CD4-positive, alpha-beta memory T cell (primary cell): ENCODE measurements at regions not wholly inside any gene's neighbourhood (a gene's known extent, or its start where the extent isn't known, plus 50 kb on each side); places are given as distances from the start of the nearest gene placed in this dataset.
"Not testable (repeated sequence)": the region's sequence is repeated elsewhere in the genome, so short reads cannot be mapped to it uniquely, and the experiment has no call there.

Source experiments
- CTCF ChIA-PET: fragments of 350-600 bp; sonication (Branson Sonifier 250); formaldehyde crosslinking; loops from one replicate; lab custom pipeline; 2021; ENCODE audit warnings: inconsistent platforms; ENCODE audit not compliant: partially characterized antibody; lab: Charles Lee
- POLR2A ChIA-PET: fragments of 350-600 bp; sonication (Branson Sonifier 250); formaldehyde crosslinking; loops from one replicate; lab custom pipeline; 2021; ENCODE audit not compliant: partially characterized antibody; lab: Charles Lee
- DNase-seq, 5 donors: peaks; one replicate each; pipeline versions ENCODE4 v3.0.0 to v3.0.0-alpha.2; 2020 to 2022; ENCODE audit warnings: mixed read lengths in 1 of 5
- H3K27ac ChIP-seq: one replicate; pipeline ENCODE4 v1.7.0; 2013; ENCODE audit warnings: low read depth, low read length
- H3K27me3 ChIP-seq: 2 replicates; pipeline ENCODE4 v1.7.0; 2013; ENCODE audit warnings: mild to moderate bottlenecking, low read length, moderate library complexity; ENCODE audit not compliant: insufficient read depth
- H3K36me3 ChIP-seq: 2 replicates; pipeline ENCODE4 v1.7.0; 2013; ENCODE audit warnings: mild to moderate bottlenecking, low read length, moderate library complexity; ENCODE audit not compliant: insufficient read depth
- H3K4me1 ChIP-seq: 2 replicates; pipeline ENCODE4 v1.7.0; 2013; ENCODE audit warnings: mild to moderate bottlenecking, low read length, moderate library complexity; ENCODE audit not compliant: insufficient read depth
- H3K4me3 ChIP-seq, 2 donors: one replicate each; pipeline ENCODE4 v1.7.0; 2013; ENCODE audit warnings: low read length in 2 of 2, mild to moderate bottlenecking in 1 of 2
- H3K9me3 ChIP-seq, 2 donors: one replicate each; pipeline ENCODE4 v1.7.0; 2013; ENCODE audit warnings: low read length in 2 of 2, control low read depth in 1 of 2; ENCODE audit not compliant: control insufficient read depth in 1 of 2
- H3K27ac Mint-ChIP-seq, 7 donors: one replicate each; pipeline ENCODE4 v1.8.0; 2020 to 2021; ENCODE audit warnings: mixed read lengths in 7 of 7, mild to moderate bottlenecking in 6 of 7, inconsistent platforms in 3 of 7, moderate library complexity in 3 of 7
- H3K27me3 Mint-ChIP-seq, 2 donors: one replicate each; pipeline ENCODE4 v1.8.0; 2020 to 2021; ENCODE audit warnings: mixed read lengths in 2 of 2
- H3K36me3 Mint-ChIP-seq, 2 donors: one replicate each; pipeline ENCODE4 v1.8.0; 2020 to 2021; ENCODE audit warnings: mixed read lengths in 2 of 2, inconsistent platforms in 1 of 2, mild to moderate bottlenecking in 1 of 2
- H3K4me1 Mint-ChIP-seq, 4 donors: one replicate each; pipeline ENCODE4 v1.8.0; 2020 to 2021; ENCODE audit warnings: mixed read lengths in 4 of 4, mild to moderate bottlenecking in 1 of 4
- H3K4me3 Mint-ChIP-seq, 8 donors: one replicate each; pipeline ENCODE4 v1.8.0; 2020 to 2021; ENCODE audit warnings: mixed read lengths in 8 of 8, mild to moderate bottlenecking in 7 of 8, moderate library complexity in 6 of 8, inconsistent platforms in 3 of 8
- H3K9me3 Mint-ChIP-seq, 8 donors: one replicate each; pipeline ENCODE4 v1.8.0; 2020 to 2021; ENCODE audit warnings: mixed read lengths in 8 of 8, mild to moderate bottlenecking in 5 of 8, inconsistent platforms in 3 of 8, moderate library complexity in 1 of 8
- intact Hi-C: fragments of 100-400 bp; cut with micrococcal nuclease; formaldehyde crosslinking; loops from one replicate; pipeline ENCODE4 v1.15.1; 2023

- Histone ChIP-seq H3K4me3 (no peak overlapping the region), H3K27ac (no peak overlapping the region), H3K27me3 (no peaks in the 10 kb centered on the region), H3K36me3 (no peaks in the 10 kb centered on the region), H3K9me3 (no peaks in the 10 kb centered on the region), H3K4me1 (no peaks in the 10 kb centered on the region)
- Mint-ChIP-seq H3K4me3 (no peak overlapping the region), H3K4me1 (peaks cover 0 to 7% (median 2%) of the 10 kb centered on the region in 4 donors), H3K27me3 (peaks cover 0 to 3% of the 10 kb centered on the region in 2 donors), H3K36me3 (no peaks in the 10 kb centered on the region), H3K27ac (peak overlapping the region in 1 of 7 donors; percentile 32), H3K9me3 (no peaks in the 10 kb centered on the region)
- intact Hi-C loops, result no loop called here
- CTCF ChIA-PET, result no interaction called here
- POLR2A ChIA-PET, result no interaction called here
- no peak for DNase-seq
These were observed 109.6 kb downstream of the KLF5 start for GRCh38 chr13:73168226-73168952.

GRCh38 chr13:73167028-73167820, 108.4 kb downstream of the KLF5 start:
- H3K36me3 Mint-ChIP-seq, result no peaks in the 10 kb centered on the region
- H3K4me1 ChIP-seq, result no peaks in the 10 kb centered on the region
- H3K27me3 ChIP-seq, result no peaks in the 10 kb centered on the region
- CTCF ChIA-PET, result interaction anchor here (1.1 kb wide), 1 partner anchor 9 kb away, joined by 3 read pairs; no protein-coding TSS in a partner anchor
- no peaks in the 10 kb centered on the region for H3K9me3 ChIP-seq
- H3K4me1 Mint-ChIP-seq, result peaks cover 0 to 7% (median 2%) of the 10 kb centered on the region in 4 donors
- H3K9me3 Mint-ChIP-seq, result peaks cover 0 to 2% (median 0%) of the 10 kb centered on the region in 8 donors
- H3K27ac ChIP-seq, result no peak overlapping the region
- H3K36me3 ChIP-seq, result no peaks in the 10 kb centered on the region
- peaks cover 0 to 3% of the 10 kb centered on the region in 2 donors for H3K27me3 Mint-ChIP-seq
- DNase-seq, result no peak
- no peak overlapping the region for H3K27ac Mint-ChIP-seq
- intact Hi-C loops, result no loop called here
- no peak overlapping the region for H3K4me3 Mint-ChIP-seq
- POLR2A ChIA-PET, result no interaction called here
- H3K4me3 ChIP-seq, result no peak overlapping the region

- CTCF ChIA-PET, result no interaction called here
- no peaks in the 10 kb centered on the region for H3K27me3 ChIP-seq
- intact Hi-C loops, result no loop called here
These were observed 107.4 kb downstream of the KLF5 start for GRCh38 chr13:73166204-73166603.

GRCh38 chr13:73162912-73163911, 104.4 kb downstream of the KLF5 start:
- POLR2A ChIA-PET, result no interaction called here
- Histone ChIP-seq H3K27ac (no peak overlapping the region), H3K4me3 (no peak overlapping the region), H3K4me1 (no peaks in the 10 kb centered on the region), H3K9me3 (no peaks in the 10 kb centered on the region), H3K27me3 (no peaks in the 10 kb centered on the region), H3K36me3 (no peaks in the 10 kb centered on the region)
- H3K9me3 Mint-ChIP-seq, result peaks cover 0 to 5% (median 2%) of the 10 kb centered on the region in 8 donors
- peaks cover 0 to 3% of the 10 kb centered on the region in 2 donors for H3K27me3 Mint-ChIP-seq
- peaks cover 0 to 3% (median under 1%) of the 10 kb centered on the region in 4 donors for H3K4me1 Mint-ChIP-seq
- no peak overlapping the region for H3K4me3 Mint-ChIP-seq
- CTCF ChIA-PET, result no interaction called here
- no peaks in the 10 kb centered on the region for H3K36me3 Mint-ChIP-seq
- intact Hi-C loops, result no loop called here
- no peak for DNase-seq
- no peak overlapping the region for H3K27ac Mint-ChIP-seq

More at GRCh38 chr13:73166204-73166603, 107.4 kb downstream of the KLF5 start:
- H3K27me3 Mint-ChIP-seq, result peaks cover 0 to 3% of the 10 kb centered on the region in 2 donors
- H3K27ac Mint-ChIP-seq, result peak overlapping the region in 1 of 7 donors; percentile 32
- H3K9me3 ChIP-seq, result no peaks in the 10 kb centered on the region
- H3K9me3 Mint-ChIP-seq, result peaks cover 0 to 2% (median 0%) of the 10 kb centered on the region in 8 donors
- no peaks in the 10 kb centered on the region for H3K4me1 ChIP-seq
- no peak overlapping the region for H3K4me3 Mint-ChIP-seq
- peaks cover 0 to 7% (median 2%) of the 10 kb centered on the region in 4 donors for H3K4me1 Mint-ChIP-seq
- H3K36me3 Mint-ChIP-seq, result no peaks in the 10 kb centered on the region
- no peak overlapping the region for H3K4me3 ChIP-seq
- POLR2A ChIA-PET, result no interaction called here
- H3K36me3 ChIP-seq, result no peaks in the 10 kb centered on the region
- H3K27ac ChIP-seq, result no peak overlapping the region
- DNase-seq, result no peak

GRCh38 chr13:73160371-73161031, 101.7 kb downstream of the KLF5 start:
- H3K27ac ChIP-seq, H3K4me1 ChIP-seq, H3K27me3 Mint-ChIP-seq, DNase-seq, H3K36me3 ChIP-seq, H3K4me3 ChIP-seq, H3K9me3 ChIP-seq, H3K27ac Mint-ChIP-seq, H3K4me1 Mint-ChIP-seq, H3K36me3 Mint-ChIP-seq, intact Hi-C loops, POLR2A ChIA-PET, H3K4me3 Mint-ChIP-seq, H3K27me3 ChIP-seq, CTCF ChIA-PET, H3K9me3 Mint-ChIP-seq: not testable (repeated sequence)

- H3K36me3 ChIP-seq, result no peaks in the 10 kb centered on the region
- intact Hi-C loops, result no loop called here
- DNase-seq, result no peak
- no peak overlapping the region for H3K27ac ChIP-seq
- H3K9me3 Mint-ChIP-seq, result peaks cover 0 to 5% (median 2%) of the 10 kb centered on the region in 8 donors
- H3K27ac Mint-ChIP-seq, result no peak overlapping the region
- H3K9me3 ChIP-seq, result no peaks in the 10 kb centered on the region
- no peaks in the 10 kb centered on the region for H3K4me1 Mint-ChIP-seq
- H3K36me3 Mint-ChIP-seq, result no peaks in the 10 kb centered on the region
- H3K4me3 Mint-ChIP-seq, result no peak overlapping the region
- ChIA-PET CTCF (interaction anchor here (0.8 kb wide), 1 partner anchor 9 kb away, joined by 3 read pairs; no protein-coding TSS in a partner anchor), POLR2A (no interaction called here)
- H3K4me1 ChIP-seq, result no peaks in the 10 kb centered on the region
- H3K4me3 ChIP-seq, result no peak overlapping the region
- no peaks in the 10 kb centered on the region for H3K27me3 ChIP-seq
- no peaks in the 10 kb centered on the region for H3K27me3 Mint-ChIP-seq
These were observed 100.0 kb downstream of the KLF5 start for GRCh38 chr13:73158851-73159250.
